Natural killer cell (primary cell): ENCODE measurements at regions not wholly inside any gene's neighbourhood (a gene's known extent, or its start where the extent isn't known, plus 50 kb on each side); places are given as distances from the start of the nearest gene placed in this dataset.

Experiments
- ATAC-seq, 3 donors: fragments of 150-1000 bp in 2 of 3; fragments of 200-7000 bp in 1 of 3; cut with Tn5 transposase; 1 replicate in 1 of 3; 2 replicates in 2 of 3; pipeline ENCODE4 v1.10.0; 2021; ENCODE audit warnings: mild to moderate bottlenecking in 2 of 3, moderate library complexity in 2 of 3
- DNase-seq, 2 donors: peaks; one replicate each; pipeline versions ENCODE4 v3.0.0 to v3.0.0-alpha.2; 2013 to 2021; ENCODE audit warnings: mixed read lengths in 1 of 2
- H3K27ac ChIP-seq: one replicate; pipeline ENCODE4 v1.5.1; 2013; ENCODE audit warnings: mild to moderate bottlenecking, low read length
- H3K27me3 ChIP-seq: one replicate; pipeline ENCODE4 v1.6.1; 2013; ENCODE audit warnings: low read length; ENCODE audit not compliant: control insufficient read depth, insufficient read depth
- H3K36me3 ChIP-seq: one replicate; pipeline ENCODE4 v1.6.1; 2013; ENCODE audit warnings: low read length; ENCODE audit not compliant: control insufficient read depth, insufficient read depth
- H3K4me1 ChIP-seq: one replicate; pipeline ENCODE4 v1.6.1; 2013; ENCODE audit warnings: low read length; ENCODE audit not compliant: control insufficient read depth, insufficient read depth
- H3K4me3 ChIP-seq: one replicate; pipeline ENCODE4 v1.5.1; 2013; ENCODE audit warnings: low read length
- H3K9me3 ChIP-seq: one replicate; pipeline ENCODE4 v1.6.1; 2013; ENCODE audit warnings: low read length; ENCODE audit not compliant: control insufficient read depth, insufficient read depth
- H3K27ac Mint-ChIP-seq, 2 donors: one replicate each; pipeline ENCODE4 v1.8.0; 2022; ENCODE audit warnings: mild to moderate bottlenecking in 2 of 2, mixed read lengths in 2 of 2, moderate library complexity in 1 of 2
- H3K27me3 Mint-ChIP-seq, 2 donors: one replicate each; pipeline ENCODE4 v1.8.0; 2022; ENCODE audit warnings: low read depth in 2 of 2, mixed read lengths in 2 of 2
- H3K36me3 Mint-ChIP-seq: one replicate; pipeline ENCODE4 v1.8.0; 2022; ENCODE audit warnings: mixed read lengths
- H3K4me1 Mint-ChIP-seq, 2 donors: one replicate each; pipeline ENCODE4 v1.8.0; 2022; ENCODE audit warnings: mixed read lengths in 2 of 2
- H3K4me3 Mint-ChIP-seq: one replicate; pipeline ENCODE4 v1.8.0; 2022; ENCODE audit warnings: mild to moderate bottlenecking, moderate library complexity, mixed read lengths
- H3K9me3 Mint-ChIP-seq, 2 donors: one replicate each; pipeline ENCODE4 v1.8.0; 2022; ENCODE audit warnings: mixed read lengths in 2 of 2
- WGBS: methylation state at CpG from one replicate; pipeline ENCODE4 v1.1.7; 2013; ENCODE audit warnings: missing lambda C conversion rate; ENCODE audit not compliant: insufficient coverage; 5-methylcytosine and 5-hydroxymethylcytosine counted together
- intact Hi-C: fragments of 100-400 bp; cut with micrococcal nuclease; formaldehyde crosslinking; loops from one replicate; pipeline ENCODE4 v1.14.2; 2022
- TF ChIP-seq, protein P1 (sequence below): fragments of 200-600 bp; IDR thresholded peaks from one replicate; pipeline ENCODE4 v1.8.0; 2022; ENCODE audit warnings: antibody characterized with exemption

DNA sequence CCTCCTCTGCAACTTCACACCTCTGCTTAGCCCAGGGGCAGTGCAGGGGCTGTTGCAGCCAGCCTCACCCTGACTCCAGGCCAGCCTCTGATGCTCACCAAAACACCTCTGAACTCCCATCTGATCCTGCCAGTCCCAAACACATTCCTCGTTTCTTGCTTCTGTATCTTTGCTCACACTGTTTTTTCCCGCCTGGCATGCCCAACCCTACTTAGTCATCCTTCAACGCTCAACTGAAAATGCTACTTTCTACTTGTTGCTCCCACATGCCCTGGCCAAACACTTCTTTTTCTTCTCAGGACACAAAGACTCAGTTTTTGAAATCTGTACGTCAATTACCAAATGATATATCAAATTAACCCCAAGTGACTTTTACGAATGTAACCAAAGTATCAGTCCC is 140.8 kb upstream of the ZBED5 start:
- no peak overlapping the region for H3K4me3 ChIP-seq
- DNase-seq (no peak), ATAC-seq (no peak)
- H3K27ac ChIP-seq: no peak overlapping the region
- H3K4me3 Mint-ChIP-seq: no peak overlapping the region
- peaks cover 2% of the 10 kb centered on the region for H3K27me3 ChIP-seq
- no peak overlapping the region for H3K27ac Mint-ChIP-seq
- no peaks in the 10 kb centered on the region for H3K4me1 ChIP-seq
- H3K27me3 Mint-ChIP-seq: peaks cover 15 to 19% of the 10 kb centered on the region in 2 donors
- no peaks in the 10 kb centered on the region for H3K36me3 ChIP-seq
- TF ChIP-seq, protein P1, sequence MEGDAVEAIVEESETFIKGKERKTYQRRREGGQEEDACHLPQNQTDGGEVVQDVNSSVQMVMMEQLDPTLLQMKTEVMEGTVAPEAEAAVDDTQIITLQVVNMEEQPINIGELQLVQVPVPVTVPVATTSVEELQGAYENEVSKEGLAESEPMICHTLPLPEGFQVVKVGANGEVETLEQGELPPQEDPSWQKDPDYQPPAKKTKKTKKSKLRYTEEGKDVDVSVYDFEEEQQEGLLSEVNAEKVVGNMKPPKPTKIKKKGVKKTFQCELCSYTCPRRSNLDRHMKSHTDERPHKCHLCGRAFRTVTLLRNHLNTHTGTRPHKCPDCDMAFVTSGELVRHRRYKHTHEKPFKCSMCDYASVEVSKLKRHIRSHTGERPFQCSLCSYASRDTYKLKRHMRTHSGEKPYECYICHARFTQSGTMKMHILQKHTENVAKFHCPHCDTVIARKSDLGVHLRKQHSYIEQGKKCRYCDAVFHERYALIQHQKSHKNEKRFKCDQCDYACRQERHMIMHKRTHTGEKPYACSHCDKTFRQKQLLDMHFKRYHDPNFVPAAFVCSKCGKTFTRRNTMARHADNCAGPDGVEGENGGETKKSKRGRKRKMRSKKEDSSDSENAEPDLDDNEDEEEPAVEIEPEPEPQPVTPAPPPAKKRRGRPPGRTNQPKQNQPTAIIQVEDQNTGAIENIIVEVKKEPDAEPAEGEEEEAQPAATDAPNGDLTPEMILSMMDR: no peak
- intact Hi-C loops: no loop called here
- no peaks in the 10 kb centered on the region for H3K9me3 ChIP-seq
- no peaks in the 10 kb centered on the region for H3K4me1 Mint-ChIP-seq
- no peaks in the 10 kb centered on the region for H3K9me3 Mint-ChIP-seq
- H3K36me3 Mint-ChIP-seq: no peaks in the 10 kb centered on the region
- WGBS: 92% methylated on average over 4 of the region's 5 CpGs

DNA sequence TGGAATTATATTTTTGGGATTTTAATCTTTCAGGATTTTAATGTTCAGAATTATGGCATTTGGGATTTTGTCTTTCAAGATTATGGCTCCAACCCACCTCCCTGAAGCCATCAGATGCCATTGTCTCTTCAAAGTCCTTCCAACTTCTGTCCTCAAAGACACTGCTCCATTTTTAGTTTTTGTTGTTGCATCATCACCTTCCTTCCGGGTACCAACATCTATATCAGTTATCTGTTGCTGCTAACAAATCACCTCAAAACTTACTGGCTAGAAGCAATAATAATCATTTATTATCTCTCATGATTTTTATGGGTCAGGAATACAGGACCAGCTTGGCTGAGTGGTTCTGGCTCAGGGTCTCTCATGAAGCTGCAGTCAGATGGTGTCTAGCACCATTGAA is 138.8 kb upstream of the ZBED5 start:
- no peak overlapping the region for H3K27ac ChIP-seq
- H3K4me3 Mint-ChIP-seq: no peak overlapping the region
- no peaks in the 10 kb centered on the region for H3K9me3 Mint-ChIP-seq
- H3K9me3 ChIP-seq: no peaks in the 10 kb centered on the region
- peaks cover 2% of the 10 kb centered on the region for H3K27me3 ChIP-seq
- H3K36me3 ChIP-seq: no peaks in the 10 kb centered on the region
- peaks cover 7 to 8% of the 10 kb centered on the region in 2 donors for H3K27me3 Mint-ChIP-seq
- no peak overlapping the region for H3K4me3 ChIP-seq
- H3K4me1 ChIP-seq: no peaks in the 10 kb centered on the region
- no peaks in the 10 kb centered on the region for H3K36me3 Mint-ChIP-seq
- 46% methylated on average over 1 of the region's 1 CpG for WGBS
- intact Hi-C loops: no loop called here
- DNase-seq (no peak), ATAC-seq (no peak)
- H3K27ac Mint-ChIP-seq: no peak overlapping the region
- no peaks in the 10 kb centered on the region for H3K4me1 Mint-ChIP-seq
- TF ChIP-seq, protein P1: no peak

DNA sequence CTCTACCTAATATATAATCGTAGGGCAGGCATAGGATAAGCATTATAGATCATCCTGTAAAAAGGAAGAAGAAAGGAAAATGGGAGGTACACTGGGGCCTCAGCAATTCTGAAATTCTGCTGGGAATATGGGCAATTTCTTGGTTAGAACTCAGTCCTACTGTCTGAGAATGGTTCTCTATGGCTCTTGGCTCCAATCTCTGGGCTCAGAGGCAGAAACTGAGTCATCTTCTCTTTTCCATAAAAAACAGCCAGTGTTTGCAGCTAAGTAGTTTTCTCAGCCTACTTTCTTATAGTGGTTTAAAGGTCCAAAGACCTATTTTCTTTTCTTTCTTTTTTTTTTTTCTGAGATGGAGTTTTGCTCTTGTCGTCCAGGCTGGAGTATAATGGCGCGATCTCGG is 135.8 kb upstream of the ZBED5 start:
- Mint-ChIP-seq H3K27me3 (peaks cover under 1 to 5% of the 10 kb centered on the region in 2 donors), H3K36me3 (no peaks in the 10 kb centered on the region), H3K9me3 (no peaks in the 10 kb centered on the region), H3K4me3 (no peak overlapping the region), H3K27ac (no peak overlapping the region), H3K4me1 (no peaks in the 10 kb centered on the region)
- WGBS: 85% methylated on average over 4 of the region's 5 CpGs
- H3K9me3 ChIP-seq: no peaks in the 10 kb centered on the region
- DNase-seq (no peak), ATAC-seq (no peak)
- H3K36me3 ChIP-seq: no peaks in the 10 kb centered on the region
- H3K4me1 ChIP-seq: no peaks in the 10 kb centered on the region
- intact Hi-C loops: no loop called here
- peaks cover 2% of the 10 kb centered on the region for H3K27me3 ChIP-seq
- no peak overlapping the region for H3K4me3 ChIP-seq
- H3K27ac ChIP-seq: no peak overlapping the region
- TF ChIP-seq, protein P1: no peak

GRCh38 chr11:10993186-10993585 is 135.3 kb upstream of the ZBED5 start:
- no peak for ATAC-seq
- Histone ChIP-seq H3K9me3 (no peaks in the 10 kb centered on the region), H3K4me1 (no peaks in the 10 kb centered on the region), H3K4me3 (no peak overlapping the region), H3K27me3 (peaks cover 2% of the 10 kb centered on the region), H3K36me3 (no peaks in the 10 kb centered on the region), H3K27ac (no peak overlapping the region)
- 47% methylated on average over 3 of the region's 3 CpGs for WGBS
- no peak for DNase-seq
- TF ChIP-seq, protein P1: no peak
- Mint-ChIP-seq H3K36me3 (no peaks in the 10 kb centered on the region), H3K9me3 (no peaks in the 10 kb centered on the region), H3K4me3 (no peak overlapping the region), H3K27me3 (peaks cover 0 to 4% of the 10 kb centered on the region in 2 donors), H3K4me1 (no peaks in the 10 kb centered on the region), H3K27ac (no peak overlapping the region)
- intact Hi-C loops: no loop called here
